GM19239 (cell line): ENCODE measurements at regions not wholly inside any gene's neighbourhood (a gene's known extent, or its start where the extent isn't known, plus 50 kb on each side); places are given as distances from the start of the nearest gene placed in this dataset.

Source experiments
- DNase-seq: peaks from one replicate; pipeline ENCODE4 v3.0.0; 2011; ENCODE audit warnings: low spot score; ENCODE audit not compliant: insufficient read length
- FAIRE-seq: peaks from 2 replicates; lab custom pipeline; 2011; peaks lifted over from hg19 to GRCh38; lab: Jason Lieb, UNC

DNA sequence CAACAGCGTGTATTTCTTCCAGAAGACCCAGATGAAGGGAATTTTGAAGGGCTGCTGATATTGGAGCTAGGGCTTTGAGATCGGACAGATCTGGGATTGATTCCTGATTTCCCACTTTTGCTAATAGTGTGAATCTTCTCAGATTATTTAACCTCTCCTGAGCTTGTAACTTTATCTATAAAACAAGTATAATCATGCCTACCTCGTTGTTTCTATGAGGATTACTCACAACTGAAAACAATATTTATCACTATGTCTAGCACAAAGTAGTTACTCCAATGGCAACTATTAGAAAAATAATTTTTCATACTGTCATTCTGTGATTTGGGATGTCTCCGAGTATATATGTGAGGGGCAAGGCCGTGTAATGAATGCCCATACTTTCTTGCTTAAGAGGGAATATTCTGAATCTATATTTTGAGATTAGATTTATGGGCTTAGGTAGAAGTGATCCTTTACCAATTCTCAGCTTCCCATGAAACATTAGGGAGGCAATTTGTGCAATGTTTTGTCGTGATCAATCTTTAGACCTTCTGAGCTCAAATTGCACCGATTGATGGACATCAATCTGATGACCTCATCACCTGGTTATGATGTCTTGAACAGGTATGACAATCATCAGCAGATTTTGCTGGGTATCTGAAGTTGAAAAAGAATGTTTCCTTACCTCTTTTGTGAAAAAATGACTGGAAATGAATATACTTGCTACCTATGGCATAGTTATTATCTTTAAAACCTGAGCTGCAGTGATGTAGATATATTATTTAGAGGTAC lies 339.9 kb downstream of the KCNS3 start:
- no peak for FAIRE-seq
- DNase-seq = no peak

DNA sequence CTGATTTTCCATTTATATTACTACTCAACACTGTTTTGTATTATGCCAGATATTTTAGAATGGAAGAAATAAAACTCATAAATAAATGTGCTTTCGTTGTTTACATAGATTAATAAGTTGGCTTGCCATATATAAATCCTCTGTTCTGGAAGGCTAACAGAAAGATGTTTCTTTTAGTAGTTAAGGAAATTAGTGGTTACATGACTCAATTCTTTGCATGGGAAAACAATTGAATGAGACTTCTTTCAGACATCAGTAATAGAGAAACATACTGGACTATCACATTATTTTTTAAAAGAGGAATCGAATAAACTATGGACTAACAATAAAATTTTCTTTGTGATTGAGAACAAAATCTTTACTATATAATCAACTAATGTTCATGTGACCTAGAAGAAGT lies 336.5 kb downstream of the KCNS3 start:
- FAIRE-seq = no peak
- no peak for DNase-seq

DNA sequence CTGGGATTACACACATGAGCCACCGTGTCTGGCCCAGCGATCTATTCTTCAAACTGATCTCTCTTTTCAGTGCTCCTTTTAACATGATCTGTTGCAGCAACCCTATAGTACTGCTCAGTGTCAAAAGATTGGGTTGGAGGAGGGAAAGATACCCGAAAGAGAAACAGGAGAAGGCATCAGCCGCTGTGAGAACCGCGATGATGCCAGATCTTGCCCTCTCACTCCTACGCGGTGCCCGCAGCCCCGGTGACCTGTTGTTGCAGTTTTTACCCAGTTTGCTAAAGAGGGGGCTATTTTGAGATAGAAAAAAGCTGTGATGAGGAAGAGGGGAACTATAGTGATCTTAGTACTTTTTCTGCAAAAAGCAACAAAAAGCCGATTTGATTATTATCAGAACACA lies 335.5 kb downstream of the KCNS3 start:
- no peak for FAIRE-seq
- no peak for DNase-seq

DNA sequence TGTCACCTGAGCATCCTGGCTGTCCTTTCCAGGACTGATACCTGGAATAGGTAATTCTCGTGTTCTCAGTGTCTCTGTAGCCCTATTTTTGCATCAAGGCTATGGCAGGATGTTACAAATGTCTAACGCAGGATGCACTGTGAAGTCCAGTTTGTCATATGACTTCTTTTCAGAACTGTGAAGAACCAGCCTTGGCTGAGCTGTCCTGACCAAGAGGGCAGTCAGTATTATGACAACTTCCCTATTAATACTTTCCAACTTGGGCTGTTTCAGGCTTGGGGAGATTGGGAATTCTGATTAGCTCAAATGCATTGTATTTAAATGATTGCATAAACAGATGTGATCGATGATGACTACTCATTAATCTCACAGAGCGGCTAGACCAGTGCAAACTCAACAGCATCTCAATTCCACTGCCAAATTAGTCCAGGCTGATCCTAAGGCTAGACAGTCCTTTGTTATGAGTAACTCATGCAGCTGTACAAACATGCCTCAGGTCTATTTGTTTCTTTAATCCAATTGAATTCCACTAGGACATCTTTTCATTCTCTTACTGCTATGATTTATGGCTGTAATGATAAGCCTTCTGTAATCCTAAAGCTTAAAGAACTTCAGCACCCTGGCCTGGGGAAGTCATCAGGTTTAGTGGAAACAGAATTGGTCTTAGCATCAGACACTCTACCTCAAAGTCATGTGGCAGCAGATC lies 331.6 kb downstream of the KCNS3 start:
- DNase-seq (no peak), FAIRE-seq (no peak)

DNA sequence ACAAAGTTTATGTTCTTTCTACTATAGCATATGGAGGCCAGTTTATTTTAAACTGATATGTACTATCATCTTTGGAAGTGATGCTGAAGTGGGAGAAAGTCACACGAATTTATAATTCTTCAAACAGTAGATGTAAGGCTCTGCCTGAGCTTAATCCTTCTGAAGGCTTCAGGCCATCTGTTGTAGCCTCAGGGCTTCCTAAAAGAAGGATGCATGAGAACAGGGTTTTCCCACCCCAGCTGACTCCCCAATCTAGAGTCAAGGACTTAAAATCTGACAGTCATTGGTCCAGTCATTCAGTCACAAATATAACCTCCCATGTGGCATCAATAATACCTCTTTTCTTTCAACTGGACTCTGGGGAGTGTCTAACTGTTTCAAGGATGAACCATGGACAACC lies 330.5 kb downstream of the KCNS3 start:
- DNase-seq (no peak), FAIRE-seq (no peak)

DNA sequence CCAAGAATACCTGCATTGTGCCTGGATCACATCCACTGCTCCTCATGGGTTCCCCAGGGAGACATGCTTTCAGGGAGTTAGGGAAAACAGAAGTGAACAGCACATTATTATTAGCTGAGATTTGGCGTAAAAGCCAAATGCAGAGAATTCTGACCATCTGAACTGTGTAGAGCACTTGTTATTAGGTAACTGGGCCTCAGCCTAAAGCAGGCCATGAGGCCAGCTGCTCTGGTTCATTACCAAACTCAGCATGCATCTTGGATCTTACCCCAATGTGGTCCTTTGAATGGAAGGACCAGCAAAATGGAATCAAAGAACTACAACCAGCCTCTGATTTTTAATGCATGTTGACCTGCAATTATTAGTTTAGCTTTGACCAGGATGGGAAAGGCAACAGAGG lies 322.3 kb downstream of the KCNS3 start:
- DNase-seq (no peak), FAIRE-seq (no peak)

DNA sequence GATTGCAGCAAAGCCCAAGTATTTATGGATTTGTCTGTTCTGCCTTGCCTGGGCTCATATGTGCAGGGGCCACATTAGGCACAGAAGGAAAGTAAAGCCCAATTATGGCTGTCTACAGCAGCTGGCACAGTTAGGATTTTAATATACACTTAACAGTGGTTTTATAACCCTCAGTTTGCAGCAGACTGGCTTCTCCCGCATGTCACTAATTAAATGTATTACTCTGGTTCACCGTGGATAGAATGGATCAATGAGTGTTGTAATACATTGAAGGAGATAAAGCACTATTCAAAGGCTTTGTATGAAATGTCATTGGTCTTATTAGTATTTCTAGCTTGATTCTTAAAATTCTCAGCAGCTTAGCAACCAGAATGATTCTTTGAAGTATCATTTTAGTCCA lies 320.2 kb downstream of the KCNS3 start:
- FAIRE-seq = no peak
- DNase-seq = no peak

DNA sequence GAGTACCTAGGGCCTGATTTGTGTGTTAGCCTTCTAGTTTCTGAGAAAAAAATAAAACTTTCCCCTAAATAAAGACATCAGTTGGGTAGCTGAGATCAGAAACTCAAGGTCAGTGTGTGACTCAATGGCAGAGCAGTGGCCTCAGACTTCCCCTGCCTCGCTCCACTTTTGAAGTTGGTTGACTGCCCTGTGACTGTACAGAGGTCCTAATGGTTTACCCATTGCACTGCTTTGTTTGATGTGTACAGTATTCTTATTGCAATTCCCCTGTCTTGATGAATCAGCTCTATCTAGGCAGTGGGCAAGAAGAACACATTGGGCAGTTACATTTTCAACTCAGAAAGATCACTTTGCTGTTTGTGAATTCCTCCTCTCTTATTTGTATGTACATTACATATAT lies 315.7 kb downstream of the KCNS3 start:
- FAIRE-seq = no peak

DNA sequence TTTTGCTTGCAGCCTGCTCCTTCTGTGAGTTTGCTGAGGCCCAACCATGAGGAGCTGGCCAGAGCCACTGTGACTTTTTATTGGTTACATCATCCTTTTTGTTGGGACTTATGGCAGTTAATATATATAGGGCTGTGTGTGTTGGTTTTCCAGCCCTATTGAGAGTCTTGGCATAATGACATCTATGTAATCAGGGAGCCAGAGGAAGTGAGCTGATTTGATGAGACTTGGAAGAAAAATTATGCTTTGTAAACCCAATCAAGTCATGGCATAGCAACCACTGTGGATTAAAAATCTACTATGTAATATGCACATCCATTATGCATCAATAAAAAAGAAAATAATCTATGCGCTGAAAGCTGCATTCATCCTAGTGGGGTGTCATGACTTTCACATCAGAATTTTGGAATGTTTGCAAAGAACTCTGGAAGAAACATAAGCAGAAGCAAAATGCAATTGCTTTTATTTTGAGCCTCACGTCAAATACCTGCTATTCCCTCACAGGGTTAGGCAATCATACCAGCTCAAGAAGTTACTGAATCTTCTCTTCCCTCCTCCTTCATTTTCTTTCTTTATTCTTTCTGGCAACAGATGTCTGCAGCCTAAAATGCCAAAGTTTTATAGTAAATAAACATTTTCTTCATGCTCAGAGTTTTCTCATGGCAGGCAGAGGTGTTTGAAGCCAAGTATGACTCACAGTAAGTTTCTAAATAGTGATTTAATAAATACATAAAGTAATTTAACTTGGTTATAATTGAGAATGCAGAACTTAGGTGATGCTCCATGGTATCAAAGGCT lies 308.5 kb downstream of the KCNS3 start:
- DNase-seq = no peak
- no peak for FAIRE-seq

More for the DNA sequence above, 315.7 kb downstream of the KCNS3 start:
- DNase-seq = no peak

DNA sequence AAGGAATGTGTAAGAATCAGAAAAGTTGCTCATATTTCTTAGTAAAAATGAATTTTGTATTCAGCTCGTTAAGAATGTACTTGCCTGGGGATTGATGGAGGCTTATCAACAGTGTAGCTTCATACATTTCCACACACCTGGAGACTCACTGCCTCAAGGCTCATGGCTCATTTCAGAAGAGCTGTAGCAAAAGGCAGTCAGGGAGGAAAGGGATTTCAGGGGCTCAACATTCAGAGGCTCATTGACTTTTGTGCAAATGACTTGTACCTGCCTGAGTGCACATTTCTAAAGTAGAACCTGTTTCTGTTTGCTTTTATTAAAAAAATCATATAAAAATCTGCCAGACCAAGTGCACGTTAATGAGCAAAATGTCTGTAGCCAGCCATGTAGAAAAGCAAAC lies 304.4 kb downstream of the KCNS3 start:
- FAIRE-seq (no peak), DNase-seq (no peak)

DNA sequence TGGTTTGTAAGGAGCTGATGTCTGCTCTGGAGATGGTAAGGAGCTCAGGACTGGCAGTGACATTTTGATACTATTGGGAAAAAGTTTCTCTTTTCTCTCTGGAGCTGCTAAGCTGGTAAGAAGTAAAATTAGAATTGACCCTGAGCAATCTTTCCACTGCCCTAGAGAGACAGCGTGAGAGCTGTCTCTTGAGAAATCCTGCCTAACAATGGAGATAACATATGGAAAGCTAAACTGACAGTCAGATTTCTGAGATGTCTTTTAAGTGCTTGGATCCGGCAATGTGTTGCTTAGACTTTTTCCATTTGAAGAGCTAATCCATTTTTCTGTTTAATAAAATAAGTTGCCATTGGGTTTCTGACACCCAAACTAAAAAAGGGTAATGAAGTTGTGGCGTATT lies 302.4 kb downstream of the KCNS3 start:
- FAIRE-seq (no peak), DNase-seq (no peak)

DNA sequence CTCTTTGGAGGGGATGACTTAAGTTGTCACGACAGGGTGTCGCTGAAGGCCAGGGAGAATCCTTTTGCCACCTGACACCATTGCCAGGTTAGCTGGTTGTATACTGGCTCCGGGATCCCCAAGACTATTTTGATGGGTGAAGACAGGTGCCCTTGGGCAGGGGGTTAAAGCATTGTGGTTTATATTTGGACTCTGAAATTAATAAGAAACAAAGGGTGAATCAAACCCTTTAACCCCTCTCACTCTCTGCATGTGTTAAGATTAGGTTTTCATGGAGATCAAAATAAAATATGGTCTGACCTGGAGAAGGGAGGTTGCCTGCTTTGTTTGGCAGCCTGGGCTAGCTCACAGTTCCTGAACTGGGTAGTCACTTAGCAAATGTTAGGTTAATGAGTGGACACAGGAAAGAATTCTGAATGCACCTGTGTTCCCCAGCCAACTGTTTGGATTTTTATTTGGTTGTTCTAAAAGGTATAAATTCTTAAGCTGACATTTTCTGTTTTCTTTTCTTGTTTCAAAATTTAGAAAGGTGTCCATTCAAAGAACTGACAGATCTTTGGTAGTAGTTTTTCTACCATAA lies 301.7 kb downstream of the KCNS3 start:
- DNase-seq (no peak), FAIRE-seq (no peak)

DNA sequence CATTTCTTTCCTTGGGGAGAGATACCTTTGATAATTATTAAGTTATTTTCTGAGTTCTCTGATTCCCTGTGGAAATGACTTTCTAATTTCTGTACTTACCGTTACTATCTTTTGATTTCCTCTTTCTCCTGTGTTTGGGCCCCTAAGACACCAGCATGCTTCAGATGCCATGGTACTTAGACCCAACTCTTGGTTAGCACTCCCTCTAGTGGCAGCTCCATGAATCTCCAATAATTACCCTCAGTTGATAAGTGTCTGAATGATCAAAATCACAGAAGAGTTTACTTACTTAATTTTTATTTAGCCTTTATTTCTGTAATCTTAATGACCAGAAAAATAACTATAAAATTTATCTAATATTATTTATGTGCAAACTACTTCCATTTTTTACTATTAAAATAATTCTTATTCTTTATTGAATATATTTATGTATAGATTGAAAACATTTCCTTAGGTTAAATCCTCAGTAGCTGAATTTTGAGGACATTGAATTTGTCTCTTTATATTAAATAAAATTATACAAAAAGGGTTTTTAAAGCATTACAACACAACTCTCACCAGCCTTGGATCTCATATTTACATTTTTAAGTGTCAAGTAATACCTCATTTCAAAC lies 300.4 kb downstream of the KCNS3 start:
- FAIRE-seq = peak; percentile 78
- peak; percentile 36 for DNase-seq

DNA sequence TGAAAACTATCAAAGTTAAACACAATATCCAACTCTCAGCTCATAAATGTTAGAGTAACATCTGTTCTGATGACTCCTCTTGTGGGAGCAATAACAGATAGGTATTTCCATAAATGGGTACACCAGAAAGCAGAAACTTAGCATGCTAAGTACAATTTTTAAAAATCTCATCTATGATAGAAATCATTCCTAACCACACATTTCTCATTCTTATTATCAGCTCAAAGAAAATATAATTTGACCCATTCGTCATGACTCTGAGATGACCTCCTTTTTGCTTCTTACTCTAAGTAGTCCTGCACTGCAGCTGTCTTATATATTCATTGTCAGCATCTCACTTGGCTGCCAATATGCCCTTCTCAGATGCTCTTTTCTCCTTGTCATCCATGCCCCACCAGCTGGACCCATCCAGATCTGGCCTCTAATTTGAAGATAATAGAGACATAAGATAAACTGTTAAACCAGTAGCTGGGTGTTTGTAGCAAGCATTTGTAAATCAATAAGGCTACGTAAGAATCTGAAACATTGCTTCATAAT lies 298.3 kb downstream of the KCNS3 start:
- FAIRE-seq (no peak), DNase-seq (no peak)

DNA sequence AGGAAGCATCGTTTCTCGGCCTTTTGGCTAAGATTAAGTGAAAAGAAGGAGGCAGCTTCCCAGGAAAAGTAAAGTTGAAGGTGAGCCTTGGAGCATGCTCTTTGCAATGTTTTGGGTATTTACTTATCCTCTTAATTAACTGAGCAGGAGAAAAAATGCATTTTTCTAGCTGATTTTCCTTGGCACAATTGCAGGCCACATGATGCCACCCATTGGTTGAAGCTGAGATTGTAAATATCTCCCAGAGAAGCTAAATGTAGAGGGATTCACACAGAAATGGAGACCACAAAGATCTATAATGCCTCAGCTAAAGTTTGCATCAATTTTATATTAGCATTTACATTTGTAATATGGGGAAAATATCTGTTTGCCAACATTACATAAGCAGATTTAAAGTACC lies 294.1 kb downstream of the KCNS3 start:
- FAIRE-seq = no peak
- no peak for DNase-seq

DNA sequence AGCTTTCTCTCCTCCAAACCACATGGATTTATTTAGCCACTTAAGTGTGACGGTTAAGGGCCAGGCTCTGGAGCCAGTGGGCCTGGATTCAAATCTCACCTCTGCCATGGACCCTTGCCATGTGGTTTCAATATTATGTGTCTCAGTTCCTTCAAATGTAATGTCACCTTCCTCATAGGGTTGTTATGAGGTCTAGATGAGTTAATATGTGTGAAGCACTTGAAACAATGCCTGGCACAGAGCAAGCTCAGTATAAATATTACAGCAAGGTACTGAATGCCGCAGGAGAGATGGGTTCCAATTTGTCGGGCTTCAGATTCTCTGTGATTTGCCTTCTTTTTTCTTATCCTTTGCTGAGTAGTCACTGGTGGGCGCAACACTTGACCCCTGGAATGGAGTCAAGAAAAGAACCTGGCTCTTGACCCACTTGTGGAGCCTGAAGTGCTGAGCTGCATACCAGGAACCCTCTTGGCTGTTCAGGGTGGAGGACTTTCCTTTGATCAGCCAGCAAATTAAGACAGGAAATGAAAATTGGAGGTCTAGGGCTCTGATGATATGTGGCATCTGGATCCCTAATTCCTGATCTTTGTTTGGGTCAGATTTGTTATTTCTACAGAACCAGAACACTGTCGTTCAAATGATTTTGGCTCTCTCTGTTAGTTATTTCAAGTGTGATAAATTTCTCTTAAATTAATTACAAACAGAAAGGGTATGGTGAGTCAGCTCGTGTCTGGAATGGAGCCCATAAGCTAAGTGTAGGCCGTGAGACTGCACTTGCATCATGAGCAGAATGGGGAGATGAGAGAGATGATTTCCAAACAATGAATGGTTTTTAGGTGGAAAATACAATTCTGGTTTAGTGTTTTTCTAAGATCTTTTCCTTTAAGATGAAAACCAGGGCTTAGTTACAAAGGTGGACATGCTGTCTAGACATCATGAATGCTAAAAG lies 293.0 kb downstream of the KCNS3 start:
- DNase-seq (no peak), FAIRE-seq (no peak)

DNA sequence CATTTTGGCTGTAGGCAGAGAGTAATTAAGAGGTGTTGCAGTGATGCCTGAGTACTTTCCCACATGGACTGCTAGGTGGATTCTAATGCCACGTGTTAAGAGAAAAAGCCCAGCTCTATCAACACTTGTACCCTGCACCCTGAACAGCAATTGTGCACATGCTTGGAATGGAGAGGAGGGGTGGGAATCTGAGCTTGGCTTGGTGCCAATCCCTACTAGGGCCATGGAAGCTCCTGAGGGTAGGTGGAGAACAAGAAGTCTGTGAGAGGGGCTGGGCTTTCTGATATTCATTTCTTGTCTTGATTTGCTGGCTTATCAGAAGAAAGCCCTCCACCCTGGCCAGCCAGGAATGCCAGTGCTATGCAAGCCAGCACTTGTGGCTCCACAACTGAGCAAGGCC lies 292.2 kb downstream of the KCNS3 start:
- FAIRE-seq (no peak), DNase-seq (no peak)

DNA sequence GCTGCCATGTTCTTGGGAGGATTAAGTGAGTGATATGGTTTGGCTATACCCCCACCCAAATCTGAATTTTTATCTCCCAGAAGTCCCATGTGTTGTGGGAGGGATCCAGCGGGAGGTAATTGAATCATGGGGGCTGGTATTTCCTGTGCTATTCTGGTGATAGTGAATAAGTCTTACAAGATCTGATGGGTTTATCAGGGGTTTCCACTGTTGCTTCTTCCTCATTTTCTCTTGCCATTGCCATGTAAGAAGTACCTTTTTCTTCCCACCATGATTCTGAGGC lies 291.4 kb downstream of the KCNS3 start:
- FAIRE-seq (no peak), DNase-seq (no peak)
